ENCODE measurements at regions not wholly inside any gene's neighbourhood (a gene's known extent, or its start where the extent isn't known, plus 50 kb on each side); places are given as distances from the start of the nearest gene placed in this dataset.

GRCh38 chr14:101116486-101117130, 213.1 kb upstream of the RTL1 start:
- no peak overlapping the region for H3K23ac ChIP-seq (ENCODE audit: low read length in 2 of 2)
- H3K4me1 ChIP-seq (ENCODE audit: control insufficient read depth, insufficient read depth, low read depth, low read length) = peaks cover 8% of the 10 kb centered on the region
- no peak overlapping the region for H3K27ac ChIP-seq (ENCODE audit: low read length, poor library complexity, severe bottlenecking)
- H3K9ac ChIP-seq (ENCODE audit: low read length) = no peak overlapping the region
- no peak overlapping the region for H4K8ac ChIP-seq (ENCODE audit: low read length)
- H2AFZ ChIP-seq (ENCODE audit: low read depth, low read length) = no peak overlapping the region
- no peak overlapping the region for H3K14ac ChIP-seq (ENCODE audit: low read length in 2 of 2)
- no peak overlapping the region for H2BK12ac ChIP-seq (ENCODE audit: low read length in 2 of 2)
- peaks cover 0 to 34% of the 10 kb centered on the region in 2 experiments for H3K27me3 ChIP-seq (ENCODE audit: control insufficient read depth in 1 of 2, insufficient read depth in 1 of 2, low read length in 2 of 2)
- no peaks in the 10 kb centered on the region for H3K9me3 ChIP-seq (ENCODE audit: control insufficient read depth, low read length)
- no peak overlapping the region for H2BK15ac ChIP-seq (ENCODE audit: low read depth, poor library complexity, severe bottlenecking)
- H3K4me2 ChIP-seq (ENCODE audit: low read length, poor library complexity, severe bottlenecking) = no peak overlapping the region
- 76% methylated on average over 17 of the region's 17 CpGs for WGBS
- no peak overlapping the region for H2AK5ac ChIP-seq (ENCODE audit: low read length, severe bottlenecking)
- no peak overlapping the region for H3K18ac ChIP-seq (ENCODE audit: low read depth in 1 of 2, low read length in 2 of 2)
- no peak overlapping the region for H4K91ac ChIP-seq (ENCODE audit: low read length)
- H2BK120ac ChIP-seq (ENCODE audit: low read depth, low read length) = no peak overlapping the region
- no peak for DNase-seq
- H3K36me3 ChIP-seq (ENCODE audit: control insufficient read depth in 1 of 2, insufficient read depth in 2 of 2, low read depth in 1 of 2, low read length in 2 of 2) = no peaks in the 10 kb centered on the region
- no peaks in the 10 kb centered on the region for H3K79me1 ChIP-seq (replicated peaks; ENCODE audit: low read length, poor library complexity, severe bottlenecking)
- no peak overlapping the region for H3K4ac ChIP-seq (ENCODE audit: low read depth in 1 of 2, low read length in 2 of 2)
- H3K4me3 ChIP-seq (ENCODE audit: insufficient read depth in 1 of 2, low read depth in 1 of 2, low read length in 2 of 2) = no peak overlapping the region
- no peak overlapping the region for H2BK5ac ChIP-seq (ENCODE audit: low read depth, low read length, poor library complexity, severe bottlenecking)

- no peak overlapping the region for H2BK12ac ChIP-seq (ENCODE audit: low read length in 2 of 2)
- H3K9me3 ChIP-seq (ENCODE audit: control insufficient read depth, low read length) = no peaks in the 10 kb centered on the region
- H3K23ac ChIP-seq (ENCODE audit: low read length in 2 of 2) = no peak overlapping the region
- no peak overlapping the region for H3K9ac ChIP-seq (ENCODE audit: low read length)
- H3K4me1 ChIP-seq (ENCODE audit: control insufficient read depth, insufficient read depth, low read depth, low read length) = peaks cover 8% of the 10 kb centered on the region
- no peak overlapping the region for H2BK120ac ChIP-seq (ENCODE audit: low read depth, low read length)
- H4K91ac ChIP-seq (ENCODE audit: low read length) = no peak overlapping the region
- no peaks in the 10 kb centered on the region for H3K79me1 ChIP-seq (replicated peaks; ENCODE audit: low read length, poor library complexity, severe bottlenecking)
- H3K4me3 ChIP-seq (ENCODE audit: insufficient read depth in 1 of 2, low read depth in 1 of 2, low read length in 2 of 2) = no peak overlapping the region
- H2AFZ ChIP-seq (ENCODE audit: low read depth, low read length) = no peak overlapping the region
- H4K8ac ChIP-seq (ENCODE audit: low read length) = no peak overlapping the region
- no peak overlapping the region for H3K4me2 ChIP-seq (ENCODE audit: low read length, poor library complexity, severe bottlenecking)
- H2BK15ac ChIP-seq (ENCODE audit: low read depth, poor library complexity, severe bottlenecking) = no peak overlapping the region
- H2AK5ac ChIP-seq (ENCODE audit: low read length, severe bottlenecking) = no peak overlapping the region
- no peak overlapping the region for H3K4ac ChIP-seq (ENCODE audit: low read depth in 1 of 2, low read length in 2 of 2)
- H3K27me3 ChIP-seq (ENCODE audit: control insufficient read depth in 1 of 2, insufficient read depth in 1 of 2, low read length in 2 of 2) = peaks cover 0 to 39% of the 10 kb centered on the region in 2 experiments
- no peak overlapping the region for H2BK5ac ChIP-seq (ENCODE audit: low read depth, low read length, poor library complexity, severe bottlenecking)
- no peak overlapping the region for H3K27ac ChIP-seq (ENCODE audit: low read length, poor library complexity, severe bottlenecking)
- no peak overlapping the region for H3K18ac ChIP-seq (ENCODE audit: low read depth in 1 of 2, low read length in 2 of 2)
- H3K36me3 ChIP-seq (ENCODE audit: control insufficient read depth in 1 of 2, insufficient read depth in 2 of 2, low read depth in 1 of 2, low read length in 2 of 2) = no peaks in the 10 kb centered on the region
- no peak for DNase-seq
- WGBS = 46% methylated on average over 2 of the region's 2 CpGs
- H3K14ac ChIP-seq (ENCODE audit: low read length in 2 of 2) = no peak overlapping the region
Measured at GRCh38 chr14:101117543-101117942, 214.0 kb upstream of the RTL1 start.

- Histone ChIP-seq H3K18ac (ENCODE audit: low read depth in 1 of 2, low read length in 2 of 2) (no peak overlapping the region), H4K91ac (ENCODE audit: low read length) (no peak overlapping the region), H3K4me2 (ENCODE audit: low read length, poor library complexity, severe bottlenecking) (no peak overlapping the region), H3K4me1 (ENCODE audit: control insufficient read depth, insufficient read depth, low read depth, low read length) (peaks cover 8% of the 10 kb centered on the region), H3K79me1 (replicated peaks; ENCODE audit: low read length, poor library complexity, severe bottlenecking) (no peaks in the 10 kb centered on the region), H3K9me3 (ENCODE audit: control insufficient read depth, low read length) (no peaks in the 10 kb centered on the region), H3K36me3 (ENCODE audit: control insufficient read depth in 1 of 2, insufficient read depth in 2 of 2, low read depth in 1 of 2, low read length in 2 of 2) (no peaks in the 10 kb centered on the region), H3K4me3 (ENCODE audit: insufficient read depth in 1 of 2, low read depth in 1 of 2, low read length in 2 of 2) (no peak overlapping the region), H2BK15ac (ENCODE audit: low read depth, poor library complexity, severe bottlenecking) (no peak overlapping the region), H4K8ac (ENCODE audit: low read length) (no peak overlapping the region), H3K9ac (ENCODE audit: low read length) (no peak overlapping the region), H3K14ac (ENCODE audit: low read length in 2 of 2) (no peak overlapping the region), H3K23ac (ENCODE audit: low read length in 2 of 2) (no peak overlapping the region), H3K27ac (ENCODE audit: low read length, poor library complexity, severe bottlenecking) (no peak overlapping the region), H3K27me3 (ENCODE audit: control insufficient read depth in 1 of 2, insufficient read depth in 1 of 2, low read length in 2 of 2) (peaks cover 0 to 45% of the 10 kb centered on the region in 2 experiments), H2AFZ (ENCODE audit: low read depth, low read length) (no peak overlapping the region), H2BK5ac (ENCODE audit: low read depth, low read length, poor library complexity, severe bottlenecking) (no peak overlapping the region), H2BK12ac (ENCODE audit: low read length in 2 of 2) (no peak overlapping the region), H2BK120ac (ENCODE audit: low read depth, low read length) (no peak overlapping the region), H2AK5ac (ENCODE audit: low read length, severe bottlenecking) (no peak overlapping the region), H3K4ac (ENCODE audit: low read depth in 1 of 2, low read length in 2 of 2) (no peak overlapping the region)
- 66% methylated on average over 3 of the region's 4 CpGs for WGBS
- no peak for DNase-seq
Measured at GRCh38 chr14:101118233-101118632, 214.7 kb upstream of the RTL1 start.

- Histone ChIP-seq H3K14ac (ENCODE audit: low read length in 2 of 2) (no peak overlapping the region), H3K9ac (ENCODE audit: low read length) (no peak overlapping the region), H3K23ac (ENCODE audit: low read length in 2 of 2) (no peak overlapping the region), H4K8ac (ENCODE audit: low read length) (no peak overlapping the region), H3K4ac (ENCODE audit: low read depth in 1 of 2, low read length in 2 of 2) (no peak overlapping the region), H2AK5ac (ENCODE audit: low read length, severe bottlenecking) (no peak overlapping the region), H2BK12ac (ENCODE audit: low read length in 2 of 2) (no peak overlapping the region), H3K18ac (ENCODE audit: low read depth in 1 of 2, low read length in 2 of 2) (no peak overlapping the region), H2AFZ (ENCODE audit: low read depth, low read length) (no peak overlapping the region), H3K79me1 (replicated peaks; ENCODE audit: low read length, poor library complexity, severe bottlenecking) (no peaks in the 10 kb centered on the region), H2BK15ac (ENCODE audit: low read depth, poor library complexity, severe bottlenecking) (no peak overlapping the region), H3K4me1 (ENCODE audit: control insufficient read depth, insufficient read depth, low read depth, low read length) (peaks cover 12% of the 10 kb centered on the region), H3K27me3 (ENCODE audit: control insufficient read depth in 1 of 2, insufficient read depth in 1 of 2, low read length in 2 of 2) (peaks cover 0 to 49% of the 10 kb centered on the region in 2 experiments), H3K4me2 (ENCODE audit: low read length, poor library complexity, severe bottlenecking) (no peak overlapping the region), H2BK5ac (ENCODE audit: low read depth, low read length, poor library complexity, severe bottlenecking) (no peak overlapping the region), H2BK120ac (ENCODE audit: low read depth, low read length) (no peak overlapping the region), H3K36me3 (ENCODE audit: control insufficient read depth in 1 of 2, insufficient read depth in 2 of 2, low read depth in 1 of 2, low read length in 2 of 2) (no peaks in the 10 kb centered on the region), H3K9me3 (ENCODE audit: control insufficient read depth, low read length) (no peaks in the 10 kb centered on the region), H3K4me3 (ENCODE audit: insufficient read depth in 1 of 2, low read depth in 1 of 2, low read length in 2 of 2) (no peak overlapping the region), H4K91ac (ENCODE audit: low read length) (no peak overlapping the region), H3K27ac (ENCODE audit: low read length, poor library complexity, severe bottlenecking) (no peak overlapping the region)
- DNase-seq = no peak
- 81% methylated on average over 19 of the region's 20 CpGs for WGBS
Measured at GRCh38 chr14:101118746-101119591, 215.4 kb upstream of the RTL1 start.
